Endothelial cell (in vitro differentiated cells): ENCODE measurements at regions not wholly inside any gene's neighbourhood (a gene's known extent, or its start where the extent isn't known, plus 50 kb on each side); places are given as distances from the start of the nearest gene placed in this dataset.

Experiments
- DNase-seq: peaks from one replicate; pipeline ENCODE4 v3.0.0; 2021; ENCODE audit warnings: low spot score
- H3K27ac Mint-ChIP-seq: one replicate; pipeline ENCODE4 v1.8.0; 2021; ENCODE audit warnings: mixed read lengths, inconsistent platforms; ENCODE audit not compliant: unreplicated experiment
- H3K27me3 Mint-ChIP-seq: one replicate; pipeline ENCODE4 v1.8.0; 2021; ENCODE audit warnings: mild to moderate bottlenecking, moderate library complexity, mixed read lengths, inconsistent platforms; ENCODE audit not compliant: unreplicated experiment
- H3K36me3 Mint-ChIP-seq: one replicate; pipeline ENCODE4 v1.8.0; 2021; ENCODE audit warnings: mild to moderate bottlenecking, low read depth, mixed read lengths, inconsistent platforms; ENCODE audit not compliant: unreplicated experiment
- H3K4me1 Mint-ChIP-seq: one replicate; pipeline ENCODE4 v1.8.0; 2021; ENCODE audit warnings: mild to moderate bottlenecking, mixed read lengths, inconsistent platforms; ENCODE audit not compliant: unreplicated experiment
- H3K4me3 Mint-ChIP-seq: one replicate; pipeline ENCODE4 v1.8.0; 2021; ENCODE audit warnings: mild to moderate bottlenecking, mixed read lengths, inconsistent platforms; ENCODE audit not compliant: unreplicated experiment
- H3K9me3 Mint-ChIP-seq: one replicate; pipeline ENCODE4 v1.8.0; 2021; ENCODE audit warnings: mixed read lengths, inconsistent platforms; ENCODE audit not compliant: unreplicated experiment
- CTCF ChIP-seq: fragments of 200-600 bp; sonication (generic); IDR thresholded peaks from one replicate; pipeline ENCODE4 v1.5.0; 2021; ENCODE audit warnings: antibody characterized with exemption; ENCODE audit not compliant: unreplicated experiment

- no peak overlapping the region for H3K27ac Mint-ChIP-seq
- H3K4me3 Mint-ChIP-seq: no peak overlapping the region
- H3K9me3 Mint-ChIP-seq: no peaks in the 10 kb centered on the region
- peaks cover 24% of the 10 kb centered on the region for H3K4me1 Mint-ChIP-seq
- peaks cover 3% of the 10 kb centered on the region for H3K36me3 Mint-ChIP-seq
- TF ChIP-seq CTCF: no peak
- peaks cover 2% of the 10 kb centered on the region for H3K27me3 Mint-ChIP-seq
- no peak for DNase-seq
These were observed 188.0 kb upstream of the IL12A start for GRCh38 chr3:159800434-159801155.

- Mint-ChIP-seq H3K9me3 (no peaks in the 10 kb centered on the region), H3K4me3 (no peak overlapping the region), H3K27ac (no peak overlapping the region), H3K36me3 (peaks cover 3% of the 10 kb centered on the region), H3K27me3 (no peaks in the 10 kb centered on the region), H3K4me1 (peaks cover 8% of the 10 kb centered on the region)
- DNase-seq: no peak
- TF ChIP-seq CTCF: no peak
These were observed 185.8 kb upstream of the IL12A start for GRCh38 chr3:159802864-159803263.

DNA sequence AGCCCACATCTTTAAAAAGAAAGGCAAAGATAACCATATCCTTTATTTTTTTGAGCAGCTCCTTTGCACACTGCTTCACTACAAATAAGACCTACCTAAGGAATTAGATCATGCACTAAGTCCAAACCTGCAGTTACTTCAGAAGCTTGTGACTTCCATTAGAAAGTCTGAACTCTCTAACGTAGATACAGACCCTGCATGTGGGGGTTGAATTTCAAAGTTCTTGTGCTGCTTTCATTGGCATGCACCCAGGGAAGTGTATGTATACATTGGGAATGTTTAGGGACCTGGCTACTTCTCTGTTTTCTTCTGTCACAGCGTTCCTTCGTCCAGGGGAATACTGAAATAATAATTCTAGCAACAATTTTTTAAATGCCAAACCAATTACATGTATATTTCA, 185.2 kb upstream of the IL12A start:
- DNase-seq: no peak
- Mint-ChIP-seq H3K4me3 (no peak overlapping the region), H3K4me1 (peaks cover 5% of the 10 kb centered on the region), H3K9me3 (no peaks in the 10 kb centered on the region), H3K27me3 (no peaks in the 10 kb centered on the region), H3K36me3 (peaks cover 3% of the 10 kb centered on the region), H3K27ac (no peak overlapping the region)
- no peak for TF ChIP-seq CTCF

DNA sequence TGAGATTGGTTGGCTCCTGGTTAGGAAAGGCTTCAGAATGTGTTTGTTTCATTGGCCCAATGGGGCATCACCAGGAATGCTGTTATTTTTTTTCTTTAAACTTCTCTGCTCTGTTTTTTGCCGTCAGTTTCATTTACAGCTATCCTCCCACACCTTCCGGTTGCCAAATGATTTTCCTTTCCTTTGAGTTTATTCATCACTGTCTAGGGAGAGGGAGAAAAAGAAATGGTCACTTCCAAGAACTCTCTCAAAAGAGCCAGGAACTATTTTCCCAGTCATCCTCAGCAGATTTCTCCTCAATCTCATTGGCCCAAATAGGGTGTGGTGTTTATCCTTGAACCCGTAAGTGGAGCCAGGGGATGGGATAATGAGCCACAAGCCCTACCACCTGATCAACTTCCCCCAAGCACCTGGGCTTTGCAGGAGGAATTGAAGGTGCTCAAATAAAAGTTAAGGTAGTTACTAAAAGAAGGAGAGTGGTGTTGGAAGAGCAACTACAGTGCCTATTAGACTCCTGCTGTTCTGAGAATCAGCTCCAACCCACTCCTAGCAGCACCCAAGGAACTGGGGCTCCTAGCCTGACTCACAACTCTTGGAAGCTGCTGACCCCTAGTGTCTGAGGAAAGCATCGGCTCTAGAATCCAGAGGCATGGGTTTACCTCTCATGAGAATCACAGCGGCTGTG, 183.8 kb upstream of the IL12A start:
- peak; percentile 65 for DNase-seq
- H3K36me3 Mint-ChIP-seq: no peaks in the 10 kb centered on the region
- no peak overlapping the region for H3K4me3 Mint-ChIP-seq
- no peaks in the 10 kb centered on the region for H3K27me3 Mint-ChIP-seq
- no peaks in the 10 kb centered on the region for H3K9me3 Mint-ChIP-seq
- H3K4me1 Mint-ChIP-seq: no peaks in the 10 kb centered on the region
- H3K27ac Mint-ChIP-seq: no peak overlapping the region
- peak; percentile 63 for TF ChIP-seq CTCF

GRCh38 chr3:159805411-159805772, 183.2 kb upstream of the IL12A start:
- Mint-ChIP-seq H3K4me3 (no peak overlapping the region), H3K27ac (no peak overlapping the region), H3K9me3 (no peaks in the 10 kb centered on the region), H3K4me1 (no peaks in the 10 kb centered on the region), H3K36me3 (no peaks in the 10 kb centered on the region), H3K27me3 (no peaks in the 10 kb centered on the region)
- no peak for DNase-seq
- peak; percentile 1 for TF ChIP-seq CTCF
